Activated CD8-positive, alpha-beta T cell treated with anti-CD3 and anti-CD28 coated beads, Interleukin-2, amount 10 ng/mL, durations not matched to agents 7 days and 5 days (primary cell): ENCODE measurements at regions not wholly inside any gene's neighbourhood (a gene's known extent, or its start where the extent isn't known, plus 50 kb on each side); places are given as distances from the start of the nearest gene placed in this dataset.

Experiments used
- ATAC-seq: fragments of 150-1000 bp; cut with Tn5 transposase; one replicate; pipeline ENCODE4 v1.10.0; 2021; ENCODE audit warnings: moderate library complexity
- CTCF ChIA-PET: fragments of 350-600 bp; sonication (Branson Sonifier 250); formaldehyde crosslinking; loops from one replicate; lab custom pipeline; 2021; ENCODE audit warnings: antibody characterized with exemption; lab: Charles Lee
- POLR2A ChIA-PET: fragments of 350-600 bp; sonication (Branson Sonifier 250); formaldehyde crosslinking; loops from one replicate; lab custom pipeline; 2021; ENCODE audit warnings: antibody characterized with exemption; lab: Charles Lee
- DNase-seq: peaks from one replicate; pipeline ENCODE4 v3.0.0-alpha.2; 2020
- H3K27ac Mint-ChIP-seq: one replicate; pipeline ENCODE4 v1.8.0; 2021; ENCODE audit warnings: mild to moderate bottlenecking, mixed read lengths
- H3K27me3 Mint-ChIP-seq: one replicate; pipeline ENCODE4 v1.8.0; 2021; ENCODE audit warnings: low read depth, mixed read lengths
- H3K36me3 Mint-ChIP-seq: one replicate; pipeline ENCODE4 v1.8.0; 2021; ENCODE audit warnings: low read depth, mixed read lengths
- H3K4me1 Mint-ChIP-seq: one replicate; pipeline ENCODE4 v1.8.0; 2021; ENCODE audit warnings: low read depth, mixed read lengths
- H3K4me3 Mint-ChIP-seq: one replicate; pipeline ENCODE4 v1.8.0; 2021; ENCODE audit warnings: mild to moderate bottlenecking, mixed read lengths
- H3K9me3 Mint-ChIP-seq: one replicate; pipeline ENCODE4 v1.8.0; 2022; ENCODE audit warnings: mixed read lengths; ENCODE audit not compliant: insufficient read depth

DNA sequence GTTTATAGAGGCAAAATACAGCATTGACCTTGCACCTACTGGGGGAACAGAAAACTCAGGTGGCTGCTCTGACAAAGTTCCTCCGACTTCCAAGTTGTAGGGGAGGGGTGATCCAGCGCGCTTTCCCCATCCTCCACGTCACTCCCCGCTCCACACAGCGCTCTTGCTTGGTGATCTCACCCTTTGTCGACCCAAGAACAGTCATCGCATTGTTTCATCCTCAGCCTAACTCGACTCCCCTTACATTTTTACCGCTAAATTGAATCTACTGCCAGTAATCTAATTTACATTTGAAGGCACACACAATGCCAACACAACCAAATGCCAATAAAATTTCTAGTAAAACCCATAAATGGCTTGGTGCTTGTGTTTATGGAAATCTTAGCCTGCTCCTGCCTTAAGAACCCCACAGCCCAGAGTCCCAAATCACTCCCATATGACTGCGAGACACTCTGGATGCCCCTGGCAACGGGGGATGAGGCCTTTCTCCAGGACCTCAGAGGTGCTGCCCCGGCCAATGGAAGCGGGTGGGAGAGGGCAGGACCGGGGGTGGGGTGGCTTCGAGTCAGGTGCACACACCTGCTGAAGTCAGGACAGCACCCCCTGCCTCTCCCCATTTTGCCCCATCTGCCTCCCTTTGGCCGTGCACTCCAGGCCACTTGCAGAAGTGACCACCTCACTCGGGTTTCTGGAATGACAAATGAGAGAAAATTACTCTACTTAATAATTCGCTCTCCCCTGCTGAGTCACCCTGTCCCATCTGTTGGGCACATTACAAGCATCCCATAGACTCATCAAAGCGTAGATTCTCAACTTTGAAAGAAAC, 98.2 kb upstream of the GSC start:
- Mint-ChIP-seq H3K9me3 (no peaks in the 10 kb centered on the region), H3K27me3 (peaks cover 8% of the 10 kb centered on the region), H3K27ac (no peak overlapping the region), H3K4me3 (no peak overlapping the region), H3K4me1 (no peaks in the 10 kb centered on the region), H3K36me3 (no peaks in the 10 kb centered on the region)
- CTCF ChIA-PET = no interaction called here
- DNase-seq = no peak
- POLR2A ChIA-PET = no interaction called here
- no peak for ATAC-seq

DNA sequence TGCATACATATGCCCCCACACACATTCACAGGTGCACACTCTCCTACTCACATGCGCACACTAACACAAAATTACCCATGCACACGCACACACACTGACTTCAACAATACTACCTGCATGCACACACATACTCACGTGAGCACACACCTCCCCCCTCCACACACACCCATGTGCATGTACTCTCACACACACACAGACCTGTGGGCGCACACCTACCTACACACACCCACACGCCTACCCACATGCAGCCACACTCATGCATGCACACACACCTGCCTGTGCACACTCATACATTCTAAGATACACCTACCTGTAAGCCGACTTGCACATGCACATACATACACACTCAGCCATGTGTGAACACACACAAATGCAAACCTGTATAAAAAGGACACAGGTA, 97.3 kb upstream of the GSC start:
- no peaks in the 10 kb centered on the region for H3K36me3 Mint-ChIP-seq
- no peak overlapping the region for H3K4me3 Mint-ChIP-seq

DNA sequence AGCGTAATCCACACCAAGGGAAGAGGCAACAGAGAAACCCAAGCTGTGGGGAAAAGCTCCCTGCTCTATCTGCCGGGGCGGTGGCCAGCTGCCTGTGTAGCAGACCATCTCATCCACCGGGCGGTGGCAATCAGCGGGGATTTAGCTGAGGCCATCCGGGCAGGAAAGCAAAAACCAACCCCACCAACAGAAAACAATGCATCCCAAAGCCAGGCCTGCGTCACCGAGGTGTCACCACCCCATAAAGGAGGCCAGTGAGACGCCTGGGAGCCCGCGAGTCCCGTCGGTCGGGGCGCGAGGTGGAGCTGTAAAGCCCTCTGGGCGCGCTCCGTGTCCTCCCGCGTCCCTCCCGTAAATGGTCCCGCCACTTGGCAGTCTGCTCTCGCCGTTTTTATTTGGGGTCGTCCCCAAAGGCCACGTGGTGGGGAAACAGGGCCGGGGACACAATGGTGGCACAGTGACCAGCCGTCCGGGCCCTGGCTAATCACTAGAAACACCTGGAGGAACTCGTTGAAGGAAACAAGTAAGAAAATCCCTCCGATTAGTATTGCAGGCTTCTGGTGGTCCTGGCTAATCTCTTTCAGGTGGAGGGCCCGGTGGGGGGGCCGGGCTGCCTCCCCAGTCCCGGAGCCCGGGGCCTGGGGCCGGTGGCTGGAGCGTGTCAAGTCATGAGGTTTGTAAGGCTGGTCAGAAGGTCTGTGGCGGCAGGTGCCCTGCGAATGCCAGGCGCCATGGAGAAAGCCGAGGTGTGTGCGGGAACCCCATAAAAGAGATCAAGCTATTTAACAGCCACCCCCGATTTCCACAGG, 94.7 kb upstream of the GSC start:
- Mint-ChIP-seq H3K4me1 (no peaks in the 10 kb centered on the region), H3K27ac (no peak overlapping the region), H3K36me3 (no peaks in the 10 kb centered on the region), H3K9me3 (no peaks in the 10 kb centered on the region), H3K27me3 (peaks cover 2% of the 10 kb centered on the region), H3K4me3 (no peak overlapping the region)
- no peak for DNase-seq
- no peak for ATAC-seq
- ChIA-PET CTCF (no interaction called here), POLR2A (no interaction called here)

More for the DNA sequence above, 97.3 kb upstream of the GSC start:
- H3K27ac Mint-ChIP-seq = no peak overlapping the region
- peaks cover 8% of the 10 kb centered on the region for H3K27me3 Mint-ChIP-seq
- POLR2A ChIA-PET = interaction anchor here (0.6 kb wide), 1 partner anchor 156 kb away, joined by 3 read pairs; no protein-coding TSS in a partner anchor
- H3K4me1 Mint-ChIP-seq = no peaks in the 10 kb centered on the region
- DNase-seq = no peak
- CTCF ChIA-PET = no interaction called here
- ATAC-seq = no peak
- H3K9me3 Mint-ChIP-seq = no peaks in the 10 kb centered on the region

DNA sequence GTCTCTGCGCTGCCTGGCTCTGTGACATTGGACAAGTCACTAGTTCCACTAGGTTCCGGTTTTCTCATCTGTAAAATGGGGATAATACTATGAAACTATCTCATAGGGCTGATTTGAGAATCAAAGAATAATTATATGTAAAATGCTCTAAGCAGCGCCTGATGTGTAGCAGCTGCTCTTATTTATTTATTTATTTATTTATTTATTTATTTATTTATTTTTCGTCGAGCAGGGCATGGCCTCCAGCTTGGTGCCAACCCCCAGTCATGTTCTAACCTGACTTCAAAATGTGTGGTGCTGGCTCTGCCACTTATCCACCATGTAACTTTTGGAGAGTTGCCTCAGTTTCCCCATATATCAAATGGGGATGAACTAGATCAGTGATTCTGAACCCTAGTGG, 93.5 kb upstream of the GSC start:
- no peaks in the 10 kb centered on the region for H3K4me1 Mint-ChIP-seq
- ChIA-PET CTCF (no interaction called here), POLR2A (no interaction called here)
- no peaks in the 10 kb centered on the region for H3K9me3 Mint-ChIP-seq
- H3K27ac Mint-ChIP-seq = no peak overlapping the region
- DNase-seq (no peak), ATAC-seq (no peak)
- no peaks in the 10 kb centered on the region for H3K36me3 Mint-ChIP-seq
- H3K4me3 Mint-ChIP-seq = no peak overlapping the region
- H3K27me3 Mint-ChIP-seq = peaks cover 2% of the 10 kb centered on the region

DNA sequence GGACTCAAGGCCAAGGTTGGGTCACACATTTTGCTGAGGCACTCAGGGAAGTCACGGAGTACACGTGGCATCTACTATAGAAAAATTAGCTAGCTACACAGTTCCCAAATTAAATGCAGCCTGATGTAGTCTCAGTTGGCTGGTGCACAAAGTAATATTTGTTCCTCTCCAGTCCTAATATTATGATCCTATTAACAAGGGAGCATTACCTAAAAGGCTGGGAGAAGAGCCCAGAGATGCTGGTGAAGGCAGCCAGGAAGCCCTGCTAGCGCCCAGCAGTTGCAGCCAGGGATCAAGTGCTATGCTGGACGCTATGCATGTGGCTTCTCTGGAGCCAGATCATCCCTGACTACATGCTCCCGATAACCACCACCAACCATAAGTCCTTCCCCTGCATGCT, 88.0 kb upstream of the GSC start:
- H3K27ac Mint-ChIP-seq = no peak overlapping the region
- H3K27me3 Mint-ChIP-seq = no peaks in the 10 kb centered on the region
- H3K4me1 Mint-ChIP-seq = no peaks in the 10 kb centered on the region
- ChIA-PET POLR2A (interaction anchor here (0.6 kb wide), 1 partner anchor 368 kb away, joined by 3 read pairs; no protein-coding TSS in a partner anchor), CTCF (no interaction called here)
- H3K9me3 Mint-ChIP-seq = no peaks in the 10 kb centered on the region
- DNase-seq (no peak), ATAC-seq (no peak)
- H3K4me3 Mint-ChIP-seq = no peak overlapping the region
- H3K36me3 Mint-ChIP-seq = no peaks in the 10 kb centered on the region

DNA sequence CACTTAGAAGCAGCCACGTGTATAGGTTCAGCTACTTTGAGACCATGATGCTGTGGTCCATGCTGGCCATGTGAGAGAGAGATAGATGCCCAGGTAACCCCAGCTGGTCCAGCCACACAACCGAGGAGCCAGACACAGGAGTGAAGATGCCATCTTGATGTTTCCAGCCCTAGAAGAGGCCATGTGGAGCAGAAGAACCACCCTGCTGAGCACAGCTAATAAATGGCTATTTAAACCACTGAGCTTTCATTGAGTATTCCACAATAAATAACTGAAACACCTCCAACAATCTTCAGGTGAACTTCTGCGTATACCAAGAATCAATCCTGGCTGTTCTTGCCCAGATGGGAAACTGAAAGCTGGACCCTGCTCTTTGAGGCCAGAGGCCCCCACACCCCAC, 84.0 kb upstream of the GSC start:
- H3K4me3 Mint-ChIP-seq = no peak overlapping the region
- DNase-seq (no peak), ATAC-seq (no peak)
- POLR2A ChIA-PET = no interaction called here
- no peak overlapping the region for H3K27ac Mint-ChIP-seq
- H3K27me3 Mint-ChIP-seq = no peaks in the 10 kb centered on the region
- no peaks in the 10 kb centered on the region for H3K9me3 Mint-ChIP-seq
- CTCF ChIA-PET = no interaction called here
- no peaks in the 10 kb centered on the region for H3K4me1 Mint-ChIP-seq
- H3K36me3 Mint-ChIP-seq = no peaks in the 10 kb centered on the region

DNA sequence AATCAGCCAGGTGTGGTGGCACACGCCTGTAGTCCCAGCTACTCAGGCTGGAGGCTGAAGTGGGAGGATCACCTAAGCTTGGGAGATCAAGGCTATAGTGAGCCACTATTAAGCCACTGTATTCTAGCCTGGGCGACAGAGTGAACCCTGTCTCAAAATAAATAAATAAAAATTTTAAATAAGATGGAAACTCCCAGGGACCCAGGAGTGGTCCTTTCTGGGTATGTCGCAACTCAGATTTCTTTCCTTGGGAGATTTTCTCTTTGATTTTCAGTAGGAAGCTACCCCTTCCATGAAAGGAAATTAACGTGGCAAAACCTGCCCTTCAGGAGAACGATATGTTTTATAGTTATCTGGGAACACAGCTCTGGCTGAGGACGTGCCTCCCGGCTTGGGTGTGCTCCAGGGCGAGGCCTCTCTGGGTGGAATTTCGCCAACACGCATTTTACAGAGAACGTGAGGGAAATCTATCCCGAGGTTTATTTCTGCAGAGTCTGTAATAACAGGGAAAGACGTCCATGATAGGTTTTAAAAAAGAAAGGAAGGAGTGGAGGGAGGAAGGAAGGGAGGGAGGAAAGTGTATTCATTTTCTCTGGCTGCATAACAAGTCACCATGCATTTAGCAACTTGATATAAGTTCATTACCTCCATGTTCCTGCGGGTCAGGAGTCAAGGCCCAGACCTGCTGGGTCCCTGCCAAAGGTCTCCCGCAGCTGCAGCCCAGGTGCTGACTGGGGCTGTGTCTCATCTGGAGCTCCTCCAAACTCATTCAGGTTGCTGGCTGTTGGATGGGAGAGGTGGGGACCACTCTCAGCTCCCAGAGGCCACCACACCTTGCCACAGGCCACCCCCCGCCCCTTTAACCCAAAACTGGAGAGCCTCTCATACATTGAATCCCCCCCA, 80.6 kb upstream of the GSC start:
- no peak for ATAC-seq
- H3K9me3 Mint-ChIP-seq = no peaks in the 10 kb centered on the region
- POLR2A ChIA-PET = interaction anchor here (0.7 kb wide), 1 partner anchor 226 kb away, joined by 3 read pairs; no protein-coding TSS in a partner anchor

DNA sequence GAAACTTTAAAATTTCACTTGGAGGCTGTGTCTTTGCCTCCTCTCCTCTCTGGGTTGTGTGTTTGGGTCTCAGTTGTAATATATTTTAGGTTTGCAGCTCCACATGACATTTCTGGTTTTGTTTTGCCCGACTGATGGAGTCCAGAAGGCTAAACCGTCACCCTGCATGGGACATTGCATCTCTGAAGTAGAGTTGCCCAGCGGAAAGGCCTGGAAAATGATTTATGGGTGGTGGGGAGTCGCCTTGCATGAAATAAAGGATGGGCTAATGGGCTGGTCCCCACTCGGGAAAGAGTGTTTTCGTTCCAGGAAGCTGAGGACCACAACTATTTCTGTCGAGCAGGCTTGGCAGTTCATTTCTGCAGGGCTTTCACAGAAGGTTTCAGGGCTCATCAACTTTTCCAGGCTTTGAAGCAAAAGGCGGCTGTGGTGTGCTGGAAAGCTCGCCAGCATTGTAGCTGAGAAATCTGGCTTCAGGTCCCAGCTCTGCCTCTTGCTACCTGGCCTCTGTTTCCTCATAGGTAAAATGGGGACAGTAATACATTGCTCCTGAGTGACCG, 74.8 kb upstream of the GSC start:
- ChIA-PET POLR2A (no interaction called here), CTCF (no interaction called here)
- Mint-ChIP-seq H3K4me1 (no peaks in the 10 kb centered on the region), H3K36me3 (no peaks in the 10 kb centered on the region), H3K27ac (no peak overlapping the region), H3K9me3 (no peaks in the 10 kb centered on the region), H3K4me3 (no peak overlapping the region), H3K27me3 (peaks cover 1% of the 10 kb centered on the region)
- ATAC-seq (no peak), DNase-seq (no peak)

More for the DNA sequence above, 80.6 kb upstream of the GSC start:
- DNase-seq = no peak
- Mint-ChIP-seq H3K4me3 (no peak overlapping the region), H3K4me1 (no peaks in the 10 kb centered on the region), H3K27me3 (no peaks in the 10 kb centered on the region), H3K27ac (no peak overlapping the region), H3K36me3 (no peaks in the 10 kb centered on the region)
- CTCF ChIA-PET = no interaction called here

DNA sequence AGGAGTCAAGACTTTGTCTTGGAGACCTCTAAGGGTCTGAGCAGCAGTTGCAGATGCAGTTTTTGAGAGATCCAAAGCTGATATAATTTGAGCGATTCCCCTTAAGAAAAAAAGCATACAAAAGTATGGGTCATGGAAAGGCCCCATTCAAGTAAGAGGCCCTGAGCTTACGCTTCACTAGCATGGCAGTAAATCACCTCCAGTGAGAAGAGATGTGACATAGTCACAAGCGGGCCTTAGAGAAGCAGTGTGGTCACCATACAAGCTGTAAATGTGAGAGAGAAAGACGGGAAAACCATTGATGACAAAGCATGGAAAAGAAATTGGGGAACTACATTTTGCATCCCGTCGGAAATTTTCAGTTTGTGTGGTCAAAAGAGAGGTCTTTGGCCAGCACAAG, 70.6 kb upstream of the GSC start:
- ChIA-PET POLR2A (no interaction called here), CTCF (no interaction called here)
- ATAC-seq (no peak), DNase-seq (no peak)
- Mint-ChIP-seq H3K27ac (no peak overlapping the region), H3K36me3 (no peaks in the 10 kb centered on the region), H3K4me1 (no peaks in the 10 kb centered on the region), H3K4me3 (no peak overlapping the region), H3K9me3 (no peaks in the 10 kb centered on the region), H3K27me3 (peaks cover 1% of the 10 kb centered on the region)

DNA sequence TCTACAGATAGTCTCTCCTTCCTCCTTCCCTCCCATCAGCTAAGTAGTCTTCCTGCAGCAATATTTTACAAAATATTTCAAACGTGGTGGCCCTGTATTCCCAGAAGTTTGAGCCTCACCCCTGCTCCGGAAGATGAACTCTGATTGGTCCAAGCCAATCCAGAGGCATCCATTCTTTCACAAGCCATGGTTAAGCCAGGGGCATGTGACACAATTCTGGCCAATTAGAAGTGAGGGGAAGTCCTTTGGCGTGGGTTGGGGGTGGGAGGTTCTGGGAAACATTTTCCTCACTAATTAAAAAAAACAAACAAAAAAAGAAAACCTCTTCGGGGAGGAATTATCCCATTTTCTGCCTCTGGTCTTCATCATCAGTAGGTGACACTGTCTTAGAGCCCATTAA, 69.4 kb upstream of the GSC start:
- H3K27me3 Mint-ChIP-seq = peaks cover 1% of the 10 kb centered on the region
- DNase-seq (no peak), ATAC-seq (no peak)
- CTCF ChIA-PET = no interaction called here
- POLR2A ChIA-PET = no interaction called here
- no peaks in the 10 kb centered on the region for H3K9me3 Mint-ChIP-seq
- no peaks in the 10 kb centered on the region for H3K4me1 Mint-ChIP-seq
- no peak overlapping the region for H3K4me3 Mint-ChIP-seq
- no peaks in the 10 kb centered on the region for H3K36me3 Mint-ChIP-seq
- H3K27ac Mint-ChIP-seq = no peak overlapping the region

DNA sequence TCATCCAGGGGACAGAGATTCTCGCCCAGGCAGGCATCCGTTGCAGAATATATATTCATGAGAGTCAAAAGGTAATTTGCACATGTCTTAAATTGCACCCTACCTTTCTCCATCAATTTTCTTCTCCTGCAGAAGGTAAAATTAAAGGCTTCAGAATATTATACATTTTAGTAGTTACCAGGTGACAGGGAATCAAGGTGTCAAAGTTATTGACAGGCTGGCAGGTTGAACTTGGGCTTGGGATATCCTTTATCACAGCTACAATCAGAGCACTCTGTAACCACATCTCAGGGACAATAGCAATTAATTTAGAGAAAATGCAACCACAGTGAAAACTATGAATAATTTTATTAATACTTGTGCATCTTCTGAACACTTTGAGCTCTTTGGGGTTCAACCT, 66.9 kb upstream of the GSC start:
- no peak for ATAC-seq
- POLR2A ChIA-PET = no interaction called here
- Mint-ChIP-seq H3K9me3 (no peaks in the 10 kb centered on the region), H3K36me3 (no peaks in the 10 kb centered on the region), H3K4me3 (no peak overlapping the region), H3K4me1 (no peaks in the 10 kb centered on the region), H3K27me3 (peaks cover 1% of the 10 kb centered on the region), H3K27ac (no peak overlapping the region)
- CTCF ChIA-PET = no interaction called here
- DNase-seq = no peak
